ENCODE measurements at regions not wholly inside any gene's neighbourhood (a gene's known extent, or its start where the extent isn't known, plus 50 kb on each side); places are given as distances from the start of the nearest gene placed in this dataset.

DNA sequence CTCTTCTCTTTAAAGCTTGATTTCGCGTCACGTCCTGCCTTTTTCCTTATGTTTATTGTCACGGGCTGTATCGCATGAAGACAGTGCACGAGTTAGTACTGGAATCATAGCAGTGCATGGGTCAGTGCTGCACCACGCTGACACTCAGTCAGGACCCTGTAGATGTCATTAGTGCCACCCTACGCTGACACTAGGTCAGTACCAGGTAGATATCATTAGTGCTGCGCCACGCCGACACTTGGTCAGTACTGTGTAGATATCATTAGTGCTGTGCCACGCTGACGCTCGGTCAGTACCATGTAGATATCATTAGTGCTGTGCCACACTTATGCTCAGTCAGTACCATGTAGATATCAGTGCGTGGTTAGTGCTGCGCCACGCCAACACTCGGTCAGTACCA lies 106.2 kb upstream of the ZNF469 start (continued):
- TF ChIP-seq, protein P1, sequence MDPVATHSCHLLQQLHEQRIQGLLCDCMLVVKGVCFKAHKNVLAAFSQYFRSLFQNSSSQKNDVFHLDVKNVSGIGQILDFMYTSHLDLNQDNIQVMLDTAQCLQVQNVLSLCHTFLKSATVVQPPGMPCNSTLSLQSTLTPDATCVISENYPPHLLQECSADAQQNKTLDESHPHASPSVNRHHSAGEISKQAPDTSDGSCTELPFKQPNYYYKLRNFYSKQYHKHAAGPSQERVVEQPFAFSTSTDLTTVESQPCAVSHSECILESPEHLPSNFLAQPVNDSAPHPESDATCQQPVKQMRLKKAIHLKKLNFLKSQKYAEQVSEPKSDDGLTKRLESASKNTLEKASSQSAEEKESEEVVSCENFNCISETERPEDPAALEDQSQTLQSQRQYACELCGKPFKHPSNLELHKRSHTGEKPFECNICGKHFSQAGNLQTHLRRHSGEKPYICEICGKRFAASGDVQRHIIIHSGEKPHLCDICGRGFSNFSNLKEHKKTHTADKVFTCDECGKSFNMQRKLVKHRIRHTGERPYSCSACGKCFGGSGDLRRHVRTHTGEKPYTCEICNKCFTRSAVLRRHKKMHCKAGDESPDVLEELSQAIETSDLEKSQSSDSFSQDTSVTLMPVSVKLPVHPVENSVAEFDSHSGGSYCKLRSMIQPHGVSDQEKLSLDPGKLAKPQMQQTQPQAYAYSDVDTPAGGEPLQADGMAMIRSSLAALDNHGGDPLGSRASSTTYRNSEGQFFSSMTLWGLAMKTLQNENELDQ (tag by site-specific recombination; IDR thresholded peaks at IDR 0.05; ENCODE audit: low read depth): no peak
- TF ChIP-seq KLF8 (tag by site-specific recombination; IDR thresholded peaks at IDR 0.05) (no peak), ZNF248 (tag by site-specific recombination; IDR thresholded peaks at IDR 0.05) (no peak)

DNA sequence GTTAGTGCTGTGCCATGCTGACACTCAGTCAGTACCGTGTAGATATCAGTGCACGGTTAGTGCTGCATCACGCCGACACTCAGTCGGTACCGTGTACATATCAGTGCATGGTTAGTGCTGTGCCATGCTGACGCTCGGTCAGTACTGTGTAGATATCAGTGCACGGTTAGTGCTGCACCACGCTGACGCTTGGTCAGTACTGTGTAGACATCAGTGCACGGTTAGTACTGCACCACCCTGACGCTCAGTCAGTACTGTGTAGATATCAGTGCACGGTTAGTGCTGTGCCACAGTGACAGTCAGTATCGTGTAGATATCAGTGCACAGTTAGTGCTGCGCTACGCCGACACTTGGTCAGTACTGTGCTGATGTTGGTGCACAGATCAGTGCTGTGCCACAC lies 102.8 kb upstream of the ZNF469 start:
- H3K27ac ChIP-seq (ENCODE audit: extremely low read depth, low read depth, low read length): no peak overlapping the region
- no peaks in the 10 kb centered on the region for H3K4me1 ChIP-seq (ENCODE audit: control insufficient read depth, insufficient read depth, low read length)
- CTCF ChIA-PET: no interaction called here
- H3K36me3 ChIP-seq (ENCODE audit: control insufficient read depth in 2 of 2, insufficient read depth in 1 of 2, low read length in 2 of 2): no peaks in the 10 kb centered on the region
- TF ChIP-seq ZNF610 (tag by site-specific recombination; IDR thresholded peaks at IDR 0.05; ENCODE audit: borderline replicate concordance) (no peak), ZNF274 (IDR thresholded peaks at IDR 0.05; ENCODE audit: low read length) (no peak), ZNF274 (tag by site-specific recombination; IDR thresholded peaks at IDR 0.05; ENCODE audit: borderline replicate concordance) (no peak), ZNF138 (tag by site-specific recombination; IDR thresholded peaks at IDR 0.05; ENCODE audit: borderline replicate concordance) (no peak), ZNF549 (tag by site-specific recombination; IDR thresholded peaks at IDR 0.05) (no peak)
- no peaks in the 10 kb centered on the region for H3K9me3 ChIP-seq (ENCODE audit: control insufficient read depth, insufficient read depth, low read depth, low read length)
- H3K4me3 ChIP-seq (ENCODE audit: low read depth, low read length): no peak overlapping the region
- POLR2A ChIA-PET: no interaction called here

DNA sequence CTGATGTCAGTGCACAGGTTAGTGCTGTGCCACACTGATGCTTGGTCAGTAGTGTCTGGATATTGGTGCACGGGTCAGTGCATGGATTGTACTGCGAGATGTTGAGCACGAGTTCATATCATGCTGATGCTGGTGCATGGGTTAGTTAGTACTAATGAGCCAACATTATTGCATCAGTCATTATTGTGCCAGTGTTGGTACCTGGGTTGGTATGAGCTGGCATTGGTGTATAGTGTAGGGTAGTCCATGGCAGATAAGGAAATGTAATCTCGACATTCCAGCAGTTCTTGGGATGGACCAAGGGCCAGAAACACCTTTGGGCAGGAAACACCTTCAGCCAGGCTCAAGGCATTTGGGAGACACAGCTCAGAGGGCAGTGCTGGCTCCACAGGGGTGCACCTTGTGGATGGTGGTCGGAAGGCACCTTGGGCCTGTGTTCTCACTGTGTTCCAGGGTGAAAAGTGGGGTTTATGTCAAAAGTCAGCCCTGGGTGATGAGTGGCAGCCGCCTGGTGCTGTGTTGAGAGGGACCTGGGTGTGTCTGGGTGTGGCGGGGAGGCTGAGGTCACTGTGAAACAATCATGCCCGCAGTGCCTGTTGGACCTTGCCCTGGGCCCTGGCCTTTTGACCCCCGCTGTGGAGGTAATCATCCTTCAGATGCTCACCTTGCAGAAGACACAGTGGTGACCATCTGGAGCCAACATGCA lies 100.7 kb upstream of the ZNF469 start:
- Histone ChIP-seq H3K4me3 (ENCODE audit: low read depth, low read length) (no peak overlapping the region), H3K9me3 (ENCODE audit: control insufficient read depth, insufficient read depth, low read depth, low read length) (no peaks in the 10 kb centered on the region), H3K36me3 (ENCODE audit: control insufficient read depth in 2 of 2, insufficient read depth in 1 of 2, low read length in 2 of 2) (no peaks in the 10 kb centered on the region), H3K27ac (ENCODE audit: extremely low read depth, low read depth, low read length) (no peak overlapping the region), H3K4me1 (ENCODE audit: control insufficient read depth, insufficient read depth, low read length) (no peaks in the 10 kb centered on the region)
- POLR2A ChIA-PET: no interaction called here
- CTCF ChIA-PET: no interaction called here
- peak; percentile 28; the same call in 1 of the 2 replicates for TF ChIP-seq KLF1 (tag by site-specific recombination; IDR thresholded peaks at IDR 0.05)
- TF ChIP-seq, protein P2, sequence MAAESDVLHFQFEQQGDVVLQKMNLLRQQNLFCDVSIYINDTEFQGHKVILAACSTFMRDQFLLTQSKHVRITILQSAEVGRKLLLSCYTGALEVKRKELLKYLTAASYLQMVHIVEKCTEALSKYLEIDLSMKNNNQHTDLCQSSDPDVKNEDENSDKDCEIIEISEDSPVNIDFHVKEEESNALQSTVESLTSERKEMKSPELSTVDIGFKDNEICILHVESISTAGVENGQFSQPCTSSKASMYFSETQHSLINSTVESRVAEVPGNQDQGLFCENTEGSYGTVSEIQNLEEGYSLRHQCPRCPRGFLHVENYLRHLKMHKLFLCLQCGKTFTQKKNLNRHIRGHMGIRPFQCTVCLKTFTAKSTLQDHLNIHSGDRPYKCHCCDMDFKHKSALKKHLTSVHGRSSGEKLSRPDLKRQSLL (tag by site-specific recombination; IDR thresholded peaks at IDR 0.05): no peak

DNA sequence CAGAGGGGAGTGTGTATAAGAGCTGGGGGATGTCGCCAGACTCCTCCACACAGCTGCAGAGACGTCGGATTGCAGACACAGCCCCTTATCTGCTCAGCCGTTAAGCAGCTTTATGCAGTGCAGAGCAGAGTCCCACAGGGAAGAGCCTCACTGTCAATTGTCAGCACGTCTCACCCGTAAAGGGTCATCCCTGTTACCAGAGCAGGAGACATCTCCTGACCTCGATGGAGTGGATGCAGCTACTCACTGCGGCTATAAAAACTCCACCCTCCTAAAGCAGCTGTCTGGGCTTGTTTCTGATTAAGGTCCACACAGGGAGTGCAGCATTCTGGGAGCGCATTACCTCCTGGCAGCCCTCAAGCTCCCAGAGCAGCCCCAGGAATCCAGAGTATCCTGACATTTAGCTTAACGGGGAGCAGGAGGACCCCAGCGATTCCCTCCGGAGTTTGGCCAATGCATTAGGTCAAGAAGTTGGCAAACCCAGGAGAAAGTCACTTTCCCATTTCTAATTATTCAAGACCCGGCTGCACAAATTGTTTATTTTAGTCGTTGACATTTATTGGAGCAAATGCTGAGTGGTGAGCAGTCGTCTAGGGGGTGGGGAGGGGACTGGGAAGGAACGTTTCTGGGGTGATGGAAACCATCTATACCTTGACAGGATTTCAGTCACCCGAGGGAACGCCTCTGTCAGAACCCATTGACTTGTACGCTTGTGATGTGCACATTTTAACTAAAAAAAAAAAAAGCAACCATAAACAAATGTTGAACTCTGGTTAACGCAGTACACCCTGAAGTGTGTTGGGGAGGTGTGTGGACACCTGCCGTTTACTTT lies 100.0 kb upstream of the ZNF469 start:
- POLR2A ChIA-PET: no interaction called here
- CTCF ChIA-PET: no interaction called here

DNA sequence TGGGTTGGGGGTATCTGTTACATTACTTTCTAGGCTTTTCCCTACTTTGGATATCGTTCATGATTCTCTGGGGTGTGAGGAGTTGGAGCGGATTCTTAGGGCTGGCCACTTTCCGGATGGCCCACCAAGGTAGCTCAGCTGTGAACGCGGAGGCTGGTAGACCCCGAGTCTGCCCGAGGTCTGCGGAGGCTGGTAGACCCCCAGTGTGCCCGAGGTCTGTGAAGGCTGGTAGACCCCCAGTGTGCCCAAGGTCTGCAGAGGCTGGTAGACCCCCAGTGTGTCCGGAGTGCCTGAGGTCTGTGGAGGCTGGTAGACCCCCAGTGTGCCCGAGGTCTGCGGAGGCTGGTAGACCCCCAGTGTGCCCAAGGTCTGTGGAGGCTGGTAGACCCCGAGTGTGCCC lies 99.2 kb upstream of the ZNF469 start:
- Histone ChIP-seq H3K4me3 (ENCODE audit: low read depth, low read length) (no peak overlapping the region), H3K4me1 (ENCODE audit: control insufficient read depth, insufficient read depth, low read length) (no peaks in the 10 kb centered on the region), H3K27ac (ENCODE audit: extremely low read depth, low read depth, low read length) (no peak overlapping the region), H3K9me3 (ENCODE audit: control insufficient read depth, insufficient read depth, low read depth, low read length) (no peaks in the 10 kb centered on the region), H3K36me3 (ENCODE audit: control insufficient read depth in 2 of 2, insufficient read depth in 1 of 2, low read length in 2 of 2) (no peaks in the 10 kb centered on the region)
- ChIA-PET POLR2A (no interaction called here), CTCF (no interaction called here)
- TF ChIP-seq GLIS2 (tag by site-specific recombination; IDR thresholded peaks at IDR 0.05) (no peak), ZNF792 (tag by site-specific recombination; IDR thresholded peaks at IDR 0.05) (no peak), ZNF248 (tag by site-specific recombination; IDR thresholded peaks at IDR 0.05) (no peak), ZSCAN16 (tag by site-specific recombination; IDR thresholded peaks at IDR 0.05) (no peak), ZNF274 (IDR thresholded peaks at IDR 0.05; ENCODE audit: low read length) (no peak), ZNF274 (tag by site-specific recombination; IDR thresholded peaks at IDR 0.05; ENCODE audit: borderline replicate concordance) (no peak)
- TF ChIP-seq, protein P3, sequence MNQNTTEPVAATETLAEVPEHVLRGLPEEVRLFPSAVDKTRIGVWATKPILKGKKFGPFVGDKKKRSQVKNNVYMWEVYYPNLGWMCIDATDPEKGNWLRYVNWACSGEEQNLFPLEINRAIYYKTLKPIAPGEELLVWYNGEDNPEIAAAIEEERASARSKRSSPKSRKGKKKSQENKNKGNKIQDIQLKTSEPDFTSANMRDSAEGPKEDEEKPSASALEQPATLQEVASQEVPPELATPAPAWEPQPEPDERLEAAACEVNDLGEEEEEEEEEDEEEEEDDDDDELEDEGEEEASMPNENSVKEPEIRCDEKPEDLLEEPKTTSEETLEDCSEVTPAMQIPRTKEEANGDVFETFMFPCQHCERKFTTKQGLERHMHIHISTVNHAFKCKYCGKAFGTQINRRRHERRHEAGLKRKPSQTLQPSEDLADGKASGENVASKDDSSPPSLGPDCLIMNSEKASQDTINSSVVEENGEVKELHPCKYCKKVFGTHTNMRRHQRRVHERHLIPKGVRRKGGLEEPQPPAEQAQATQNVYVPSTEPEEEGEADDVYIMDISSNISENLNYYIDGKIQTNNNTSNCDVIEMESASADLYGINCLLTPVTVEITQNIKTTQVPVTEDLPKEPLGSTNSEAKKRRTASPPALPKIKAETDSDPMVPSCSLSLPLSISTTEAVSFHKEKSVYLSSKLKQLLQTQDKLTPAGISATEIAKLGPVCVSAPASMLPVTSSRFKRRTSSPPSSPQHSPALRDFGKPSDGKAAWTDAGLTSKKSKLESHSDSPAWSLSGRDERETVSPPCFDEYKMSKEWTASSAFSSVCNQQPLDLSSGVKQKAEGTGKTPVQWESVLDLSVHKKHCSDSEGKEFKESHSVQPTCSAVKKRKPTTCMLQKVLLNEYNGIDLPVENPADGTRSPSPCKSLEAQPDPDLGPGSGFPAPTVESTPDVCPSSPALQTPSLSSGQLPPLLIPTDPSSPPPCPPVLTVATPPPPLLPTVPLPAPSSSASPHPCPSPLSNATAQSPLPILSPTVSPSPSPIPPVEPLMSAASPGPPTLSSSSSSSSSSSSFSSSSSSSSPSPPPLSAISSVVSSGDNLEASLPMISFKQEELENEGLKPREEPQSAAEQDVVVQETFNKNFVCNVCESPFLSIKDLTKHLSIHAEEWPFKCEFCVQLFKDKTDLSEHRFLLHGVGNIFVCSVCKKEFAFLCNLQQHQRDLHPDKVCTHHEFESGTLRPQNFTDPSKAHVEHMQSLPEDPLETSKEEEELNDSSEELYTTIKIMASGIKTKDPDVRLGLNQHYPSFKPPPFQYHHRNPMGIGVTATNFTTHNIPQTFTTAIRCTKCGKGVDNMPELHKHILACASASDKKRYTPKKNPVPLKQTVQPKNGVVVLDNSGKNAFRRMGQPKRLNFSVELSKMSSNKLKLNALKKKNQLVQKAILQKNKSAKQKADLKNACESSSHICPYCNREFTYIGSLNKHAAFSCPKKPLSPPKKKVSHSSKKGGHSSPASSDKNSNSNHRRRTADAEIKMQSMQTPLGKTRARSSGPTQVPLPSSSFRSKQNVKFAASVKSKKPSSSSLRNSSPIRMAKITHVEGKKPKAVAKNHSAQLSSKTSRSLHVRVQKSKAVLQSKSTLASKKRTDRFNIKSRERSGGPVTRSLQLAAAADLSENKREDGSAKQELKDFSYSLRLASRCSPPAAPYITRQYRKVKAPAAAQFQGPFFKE (tag by site-specific recombination; IDR thresholded peaks at IDR 0.05; ENCODE audit: borderline replicate concordance): no peak

More for the DNA sequence above, 100.0 kb upstream of the ZNF469 start:
- H3K27ac ChIP-seq (ENCODE audit: extremely low read depth, low read depth, low read length): no peak overlapping the region
- no peaks in the 10 kb centered on the region for H3K4me1 ChIP-seq (ENCODE audit: control insufficient read depth, insufficient read depth, low read length)
- TF ChIP-seq ZNF341 (tag by site-specific recombination; IDR thresholded peaks at IDR 0.05; ENCODE audit: low read depth) (peak; percentile 48), WT1 (tag by site-specific recombination; IDR thresholded peaks at IDR 0.05) (no peak), GLIS1 (tag by site-specific recombination; IDR thresholded peaks at IDR 0.05) (0 out of 2 replicates have a peak, but pooled peaks have one; percentile 15)
- H3K36me3 ChIP-seq (ENCODE audit: control insufficient read depth in 2 of 2, insufficient read depth in 1 of 2, low read length in 2 of 2): no peaks in the 10 kb centered on the region
- no peak overlapping the region for H3K4me3 ChIP-seq (ENCODE audit: low read depth, low read length)
- no peaks in the 10 kb centered on the region for H3K9me3 ChIP-seq (ENCODE audit: control insufficient read depth, insufficient read depth, low read depth, low read length)
